HCT116 (cell line): ENCODE measurements at regions not wholly inside any gene's neighbourhood (a gene's known extent, or its start where the extent isn't known, plus 50 kb on each side); places are given as distances from the start of the nearest gene placed in this dataset.

Source experiments
- ATAC-seq: fragments of 200-7000 bp; cut with Tn5 transposase; 2 replicates; pipeline ENCODE4 v1.9.1; 2020; ENCODE audit warnings: mild to moderate bottlenecking, moderate library complexity
- BruUV-seq: library from RNA; stranded (reverse); fragments of 400-500 nt; replicated peaks from 2 replicates; lab custom pipeline; 2021; lab: Mats Ljungman, UMichigan
- CTCF ChIA-PET: fragments of 300-600 bp; sonication (Branson Sonifier 250); formaldehyde crosslinking; loops from one replicate; lab custom pipeline; 2021; ENCODE audit warnings: antibody characterized with exemption; lab: Charles Lee
- POLR2A ChIA-PET: fragments of 300-600, 350-600 bp; sonication (Branson Sonifier 250); formaldehyde crosslinking; loops from one replicate; lab custom pipeline; 2021; ENCODE audit warnings: antibody characterized with exemption; lab: Charles Lee
- RAD21 ChIA-PET, 2 experiments: fragments of 300-600 bp; sonication (Branson Sonifier 250); formaldehyde crosslinking; loops; one replicate each; lab custom pipeline; 2023; ENCODE audit warnings: low total read pairs in 2 of 2; ENCODE audit not compliant: uncharacterized antibody in 2 of 2, unreplicated experiment in 2 of 2, low non-redundant PET in 1 of 2; lab: Charles Lee
- DNase-seq: peaks from one replicate; pipeline ENCODE4 v3.0.0-alpha.2; 2010; ENCODE audit warnings: low read depth, low spot score
- H2AFZ ChIP-seq: fragments of 200-600 bp; shearing (Covaris generic), sonication (generic); 2 replicates; pipeline ENCODE4 v1.6.1; 2017; ENCODE audit warnings: low read depth, mixed run types, mixed read lengths, antibody characterized with exemption, low read length; ENCODE audit not compliant: poor library complexity, severe bottlenecking
- H3K27ac ChIP-seq: 2 replicates; pipeline ENCODE4 v1.5.1; 2012; ENCODE audit warnings: low read depth, low read length
- H3K27me3 ChIP-seq: fragments of 200-600 bp; sonication (generic); 2 replicates; pipeline ENCODE4 v1.6.1; 2016; ENCODE audit warnings: mixed run types, low read length, mixed read lengths; ENCODE audit not compliant: insufficient read depth
- H3K36me3 ChIP-seq, 2 experiments: fragments of 200-500 bp in 1 of 2; fragments of 200-600 bp in 1 of 2; sonication (Bioruptor generic) in 1 of 2; sonication (generic) in 1 of 2; 2 replicates each; pipeline versions ENCODE4 v1.5.1 to v1.6.1; 2014 to 2016; ENCODE audit warnings: low read length in 2 of 2, inconsistent platforms in 1 of 2, mixed read lengths in 1 of 2, mixed run types in 1 of 2; ENCODE audit not compliant: insufficient read depth in 2 of 2, control insufficient read depth in 1 of 2
- H3K4me1 ChIP-seq, 2 experiments: fragments of 200-600 bp in 1 of 2; sonication (generic) in 1 of 2; 2 replicates each; pipeline versions ENCODE4 v1.5.1 to v1.6.1; 2012 to 2017; ENCODE audit warnings: low read length in 2 of 2, inconsistent platforms in 1 of 2, mild to moderate bottlenecking in 1 of 2, mixed read lengths in 1 of 2, mixed run types in 1 of 2, moderate library complexity in 1 of 2; ENCODE audit not compliant: insufficient read depth in 2 of 2, control insufficient read depth in 1 of 2
- H3K4me2 ChIP-seq: fragments of 200-600 bp; sonication (generic); 2 replicates; pipeline ENCODE4 v1.6.1; 2017; ENCODE audit warnings: mixed run types, low read length, mixed read lengths
- H3K4me3 ChIP-seq, 2 experiments: fragments of 200-600 bp in 1 of 2; sonication (generic) in 1 of 2; replicated peaks in 1 of 2; 2 replicates each; pipeline ENCODE4 v1.5.1; 2011 to 2016; ENCODE audit warnings: low read length in 2 of 2, control low read depth in 1 of 2, low read depth in 1 of 2, mild to moderate bottlenecking in 1 of 2, mixed read lengths in 1 of 2, mixed run types in 1 of 2
- H3K79me2 ChIP-seq: fragments of 200-600 bp; sonication (generic); 2 replicates; pipeline ENCODE4 v1.6.1; 2017; ENCODE audit warnings: mild to moderate bottlenecking, mixed run types, low read length, moderate library complexity, mixed read lengths; ENCODE audit not compliant: insufficient read depth
- H3K9ac ChIP-seq: fragments of 200-600 bp; sonication (generic); 2 replicates; pipeline ENCODE4 v1.6.1; 2016; ENCODE audit warnings: low read length, mixed read lengths
- H3K9me2 ChIP-seq: fragments of 200-600 bp; sonication (generic), shearing (Covaris generic); 2 replicates; pipeline ENCODE4 v1.6.1; 2017; ENCODE audit warnings: mixed run types, mild to moderate bottlenecking, moderate library complexity; ENCODE audit not compliant: insufficient read depth
- H3K9me3 ChIP-seq, 2 experiments: fragments of 200-500 bp in 1 of 2; fragments of 200-600 bp in 1 of 2; sonication (Bioruptor generic) in 1 of 2; sonication (generic) in 1 of 2; 2 replicates each; pipeline ENCODE4 v1.6.1; 2014 to 2017; ENCODE audit warnings: low read length in 2 of 2, mixed read lengths in 2 of 2, inconsistent platforms in 1 of 2, low read depth in 1 of 2, mild to moderate bottlenecking in 1 of 2, mixed run types in 1 of 2, moderate library complexity in 1 of 2; ENCODE audit not compliant: control insufficient read depth in 1 of 2, insufficient read depth in 1 of 2
- H4K20me1 ChIP-seq: fragments of 200-600 bp; sonication (generic), shearing (Covaris generic); 2 replicates; pipeline ENCODE4 v1.6.1; 2017; ENCODE audit warnings: mixed run types, mild to moderate bottlenecking, moderate library complexity; ENCODE audit not compliant: insufficient read depth
- CTCF ChIP-seq, 3 experiments: fragments of 200-600 bp in 1 of 3; sonication (generic) in 1 of 3; IDR thresholded peaks in 2 of 3; conservative IDR thresholded peaks in 1 of 3; 2 replicates each; pipeline ENCODE4 v1.5.1; 2012 to 2017; ENCODE audit warnings: low read depth in 2 of 3, low read length in 2 of 3, antibody characterized with exemption in 1 of 3, borderline replicate concordance in 1 of 3, control low read depth in 1 of 3, mild to moderate bottlenecking in 1 of 3, mixed read lengths in 1 of 3, mixed run types in 1 of 3, moderate library complexity in 1 of 3; ENCODE audit not compliant: insufficient read depth in 1 of 3
- ELF1 ChIP-seq: IDR thresholded peaks from 2 replicates; pipeline ENCODE4 v1.6.1; 2012; ENCODE audit warnings: low read depth, borderline replicate concordance
- JUND ChIP-seq: IDR thresholded peaks from 2 replicates; pipeline ENCODE4 v1.6.1; 2012
- RAD21 ChIP-seq: IDR thresholded peaks from 2 replicates; pipeline ENCODE4 v1.6.1; 2012; ENCODE audit warnings: low read depth, mild to moderate bottlenecking
- SRF ChIP-seq: IDR thresholded peaks from 2 replicates; pipeline ENCODE4 v1.6.1; 2012; ENCODE audit warnings: low read depth
- ZBTB33 ChIP-seq: IDR thresholded peaks from 2 replicates; pipeline ENCODE4 v1.6.1; 2011; ENCODE audit warnings: mild to moderate bottlenecking, low read length, moderate library complexity; ENCODE audit not compliant: insufficient replicate concordance; ENCODE audit errors: extremely low read depth
- ZNF274 ChIP-seq: fragments of 200-500 bp; sonication (Bioruptor generic); IDR thresholded peaks from 2 replicates; pipeline ENCODE4 v1.6.1; 2014; ENCODE audit warnings: mild to moderate bottlenecking, low read depth, low read length, inconsistent platforms
- intact Hi-C: fragments of 100-400 bp; cut with micrococcal nuclease; formaldehyde crosslinking; loops from 2 replicates; pipeline ENCODE4 v1.10.0; 2022

- Histone ChIP-seq H3K4me3 (no peak overlapping the region), H3K4me1 (no peaks in the 10 kb centered on the region), H3K9ac (no peak overlapping the region)
- ATAC-seq (no peak), DNase-seq (no peak)
- POLR2A ChIA-PET = interaction anchor here (1.6 kb wide), 1 partner anchor 12 kb away, joined by 3 read pairs; no protein-coding TSS in a partner anchor
- intact Hi-C loops = no loop called here
- TF ChIP-seq ZBTB33 (no peak), ZNF274 (no peak), SRF (no peak), RAD21 (no peak), ELF1 (no peak), CTCF (IDR thresholded peaks at IDR 0.05 in 2 of 3, conservative IDR thresholded peaks at IDR 0.05 in 1 of 3; ENCODE audit: borderline replicate concordance in 1 of 3, insufficient read depth in 1 of 3, low read depth in 2 of 3, low read length in 2 of 3) (no peak), JUND (no peak)
- TF ChIP-seq, all 23 proteins: peak for 0
- no peaks in the 10 kb centered on the region for H3K36me3 ChIP-seq
- H4K20me1 ChIP-seq = no peaks in the 10 kb centered on the region
- BruUV-seq = no TSS peak
- H3K9me2 ChIP-seq = no peaks in the 10 kb centered on the region
- RAD21 ChIA-PET = no interaction called here
- H3K4me2 ChIP-seq = no peak overlapping the region
- no peaks in the 10 kb centered on the region for H3K79me2 ChIP-seq
- H3K27me3 ChIP-seq = no peaks in the 10 kb centered on the region
- CTCF ChIA-PET = no interaction called here
- H2AFZ ChIP-seq = no peak overlapping the region
- H3K27ac ChIP-seq = no peak overlapping the region
- no peaks in the 10 kb centered on the region for H3K9me3 ChIP-seq
These were observed 249.8 kb downstream of the AUH start for GRCh38 chr9:91111876-91112275.
